HL-60/S4 (cell line): ENCODE measurements at regions not wholly inside any gene's neighbourhood (a gene's known extent, or its start where the extent isn't known, plus 50 kb on each side); places are given as distances from the start of the nearest gene placed in this dataset.

Source experiments
- in situ Hi-C: fragments of 300-500 bp; cut with MboI; formaldehyde crosslinking; loops from 2 replicates; pipeline ENCODE4 v1.14.3; 2022; ENCODE audit warnings: low sequenced_read_pairs

DNA sequence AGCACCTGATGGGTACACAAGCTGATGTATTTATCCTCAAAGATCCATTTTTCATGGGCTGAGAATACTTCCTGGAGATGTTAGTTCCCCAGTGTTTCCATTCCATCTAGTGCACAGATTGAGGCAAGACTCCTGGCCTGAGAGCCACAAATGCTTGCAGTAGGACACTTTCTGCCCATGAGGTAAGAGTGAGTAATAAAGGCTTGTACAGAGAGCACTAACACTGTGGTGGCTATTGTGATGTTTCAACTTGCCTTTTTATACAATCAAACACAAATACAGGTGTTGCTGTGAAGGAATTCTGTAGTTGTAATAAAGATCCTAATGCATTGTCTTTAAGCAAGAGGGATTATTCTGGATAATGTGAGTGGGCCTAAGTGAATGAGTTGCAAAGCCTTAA lies 186.1 kb upstream of the ADAMTS5 start:
- in situ Hi-C loops, result no loop called here

DNA sequence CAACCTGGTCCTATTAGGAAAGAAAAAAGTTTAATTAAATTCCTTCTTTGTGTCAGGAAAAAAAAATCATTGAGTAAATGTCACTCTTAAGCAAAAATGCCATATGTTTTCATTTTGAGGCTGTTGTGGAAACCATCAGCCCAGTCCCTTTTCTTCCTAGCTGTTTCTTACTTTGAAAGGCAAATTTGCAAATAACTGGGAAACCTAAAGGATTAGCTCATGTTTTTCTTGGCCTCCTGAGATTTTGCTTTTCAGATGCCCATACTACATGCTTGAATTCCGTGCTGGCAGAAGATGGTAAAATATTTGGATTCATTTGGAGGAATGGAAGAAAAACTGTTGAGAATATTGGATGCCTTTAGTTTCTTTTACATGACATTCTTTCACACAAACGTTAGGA lies 182.1 kb upstream of the ADAMTS5 start:
- in situ Hi-C loops, result no loop called here

DNA sequence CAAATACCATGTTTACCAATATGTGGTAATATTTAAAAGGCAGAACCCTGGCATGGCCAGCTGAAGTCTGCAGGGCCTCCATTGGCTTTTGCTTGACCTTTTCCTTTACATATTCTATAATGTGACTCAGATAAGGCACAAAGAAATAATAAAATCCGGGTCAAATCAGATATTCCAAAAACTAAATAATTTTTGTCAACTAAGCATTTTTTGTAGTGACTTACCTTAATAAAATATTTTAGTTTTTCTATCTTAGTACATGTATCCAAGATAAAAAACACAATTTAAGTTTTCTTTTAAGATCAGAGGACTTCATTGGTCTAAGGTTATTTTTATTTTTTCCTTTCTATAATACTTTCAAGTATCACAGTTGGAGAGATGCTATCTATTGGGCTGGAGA lies 179.4 kb upstream of the ADAMTS5 start:
- in situ Hi-C loops, result no loop called here

DNA sequence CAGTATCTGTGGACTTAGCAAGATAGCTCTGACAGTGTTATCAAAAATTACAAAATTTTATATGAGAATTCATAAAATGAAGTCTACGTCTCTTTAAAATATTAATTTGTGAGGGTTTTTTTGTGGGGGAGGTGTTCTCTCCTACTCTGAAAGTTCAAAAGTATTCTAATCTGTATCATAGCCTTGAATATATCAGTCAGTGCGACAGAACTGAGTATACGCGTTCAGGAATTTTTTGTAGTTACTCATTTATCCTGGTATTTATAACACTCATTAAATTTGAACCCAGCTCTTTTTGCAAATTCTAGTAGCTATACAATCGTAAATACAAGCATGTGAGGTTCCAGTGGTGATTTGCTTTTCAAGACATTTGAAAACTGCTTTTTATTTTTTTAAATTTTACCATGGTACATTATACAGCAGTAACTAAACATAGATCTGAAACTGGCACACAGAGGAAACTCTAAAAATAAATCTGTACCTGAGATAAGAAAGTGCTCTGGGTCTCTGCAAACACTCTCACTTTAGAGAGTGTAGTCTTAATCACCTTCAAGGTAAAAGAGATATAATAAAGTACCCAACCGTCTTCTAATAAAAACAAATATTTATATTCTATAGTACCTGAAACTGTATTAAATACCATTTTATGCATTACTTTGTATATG lies 178.4 kb upstream of the ADAMTS5 start:
- in situ Hi-C loops, result no loop called here

DNA sequence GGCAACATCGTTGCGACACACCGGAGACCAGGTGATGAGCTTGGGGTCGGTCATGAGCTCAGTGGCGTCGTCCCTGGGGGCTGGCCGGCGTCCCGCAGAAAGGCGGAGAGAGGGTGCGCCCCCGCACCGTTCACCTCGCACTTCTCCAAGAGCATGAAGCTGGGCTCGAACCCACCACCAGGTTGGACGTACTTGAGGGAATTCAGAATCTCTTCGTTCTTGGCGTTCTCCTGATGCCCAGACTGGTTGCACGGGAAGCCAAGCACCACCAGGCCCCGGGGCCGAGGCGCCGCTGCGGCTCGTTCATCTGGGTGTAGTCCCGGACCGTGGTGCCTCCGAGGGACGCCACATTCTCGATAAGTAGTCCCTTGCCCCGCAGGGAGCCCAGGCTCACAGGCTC lies 176.6 kb upstream of the ADAMTS5 start:
- in situ Hi-C loops, result no loop called here

DNA sequence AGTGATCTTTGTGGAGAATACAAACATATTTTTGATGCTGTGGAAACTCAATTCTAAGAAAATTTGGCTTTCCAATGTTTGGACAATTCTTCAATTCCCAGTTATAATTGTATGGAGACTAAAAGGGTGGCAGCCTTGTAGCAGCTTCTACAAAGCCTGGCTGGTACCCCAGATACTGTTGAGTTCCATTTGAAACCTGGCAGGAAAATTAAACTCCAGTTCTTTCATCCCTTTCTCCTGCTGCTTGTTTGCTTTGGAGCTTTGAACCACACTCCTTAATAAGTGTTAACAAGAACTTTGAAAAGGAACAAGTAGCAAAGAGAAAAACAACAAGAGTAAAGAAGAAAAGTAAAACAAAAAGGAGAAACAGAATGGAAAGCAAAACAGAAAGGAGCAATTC lies 172.6 kb upstream of the ADAMTS5 start:
- in situ Hi-C loops, result no loop called here

DNA sequence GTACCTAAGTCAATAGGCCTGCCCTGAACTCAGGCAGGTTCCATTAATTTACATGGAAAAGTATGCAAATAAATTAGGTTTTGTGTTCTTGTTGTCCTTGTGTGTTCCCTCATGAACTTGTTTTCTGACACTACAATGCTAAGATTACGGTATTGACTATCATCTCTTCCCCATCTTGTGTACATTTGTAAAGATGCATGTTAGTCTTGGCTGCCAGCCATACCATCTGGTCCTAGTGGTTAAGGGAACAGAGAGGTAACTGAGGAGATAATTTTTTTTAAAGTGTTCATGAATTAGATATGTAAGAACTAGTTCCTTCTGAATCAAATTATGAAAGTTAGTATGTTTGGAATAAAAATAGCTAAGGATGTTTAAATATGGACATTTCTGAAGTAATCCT lies 167.6 kb upstream of the ADAMTS5 start:
- in situ Hi-C loops, result no loop called here

DNA sequence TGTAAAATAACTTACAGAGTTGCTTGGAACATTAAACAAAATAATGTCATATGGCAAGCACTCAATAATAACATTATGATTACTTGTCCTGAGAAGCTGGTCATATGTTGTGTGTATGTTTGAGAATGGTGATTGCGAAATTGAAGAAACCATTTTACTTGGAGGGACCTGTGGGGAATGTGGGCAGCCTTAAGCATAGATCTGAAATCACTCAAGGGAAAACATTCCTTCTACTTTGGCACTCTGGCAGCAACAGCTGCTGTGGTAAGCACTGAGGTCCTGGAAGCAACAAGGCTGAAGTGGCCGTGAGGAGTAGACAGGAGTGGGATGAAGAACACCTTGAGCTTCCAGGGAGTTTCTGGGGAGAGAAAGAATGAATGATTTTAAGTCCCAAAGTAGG lies 165.4 kb upstream of the ADAMTS5 start:
- in situ Hi-C loops, result no loop called here

DNA sequence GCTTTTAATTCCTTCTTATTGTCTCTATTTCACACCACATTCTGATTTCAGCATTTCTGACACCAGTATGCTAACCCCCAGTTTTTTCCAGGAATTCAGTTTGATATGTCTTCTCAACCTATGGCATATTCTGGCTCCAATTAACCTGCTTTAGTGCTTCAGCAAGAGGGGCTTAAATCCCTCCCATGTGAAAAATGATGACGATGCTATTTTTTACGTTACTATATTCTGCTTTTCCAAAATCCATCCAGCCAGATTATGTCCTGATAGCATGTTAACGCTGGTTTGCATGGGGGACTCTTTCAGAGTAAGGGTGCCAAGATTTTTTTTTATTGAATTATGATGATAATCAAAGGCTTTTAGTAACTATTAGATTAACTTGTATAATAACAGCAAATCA lies 163.3 kb upstream of the ADAMTS5 start:
- in situ Hi-C loops, result no loop called here

DNA sequence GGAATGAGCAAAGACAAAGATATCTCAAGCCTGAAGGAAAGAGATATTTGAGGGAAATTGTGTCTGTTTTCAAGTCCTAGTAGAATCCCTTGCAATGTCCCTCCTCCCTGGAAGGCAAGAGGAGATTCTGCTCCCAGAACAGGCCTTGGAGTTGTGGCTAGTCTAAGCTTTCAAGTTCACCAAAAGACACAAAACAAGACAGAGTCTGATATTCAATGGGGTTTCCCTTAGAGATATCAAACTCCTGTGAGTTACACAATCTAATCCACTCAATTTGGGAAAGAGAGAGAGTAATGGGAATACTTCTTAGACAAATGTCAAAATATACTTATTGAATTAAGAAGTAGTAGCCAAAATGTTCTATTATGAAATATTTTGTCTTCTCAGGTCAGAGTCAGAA lies 162.8 kb upstream of the ADAMTS5 start:
- in situ Hi-C loops, result no loop called here

DNA sequence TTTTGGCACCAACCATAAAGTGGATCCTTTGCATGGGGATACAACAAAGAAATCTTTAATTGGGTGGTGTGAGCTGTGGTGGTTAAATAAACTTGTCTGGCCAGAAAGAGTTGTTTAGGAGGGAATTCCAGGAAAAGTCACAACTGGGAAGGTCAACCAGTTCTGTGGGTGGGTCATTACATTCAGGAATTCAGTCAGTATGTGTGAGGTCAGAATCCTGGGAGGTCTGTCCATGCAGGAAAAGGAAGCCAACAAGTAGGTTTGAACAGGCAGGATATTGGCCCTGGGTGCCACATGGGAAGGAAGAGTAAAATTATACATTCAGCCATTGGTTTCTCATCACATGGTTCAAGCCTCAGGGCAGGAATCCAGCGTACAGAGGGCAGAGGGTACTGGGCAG lies 162.3 kb upstream of the ADAMTS5 start:
- in situ Hi-C loops, result no loop called here

DNA sequence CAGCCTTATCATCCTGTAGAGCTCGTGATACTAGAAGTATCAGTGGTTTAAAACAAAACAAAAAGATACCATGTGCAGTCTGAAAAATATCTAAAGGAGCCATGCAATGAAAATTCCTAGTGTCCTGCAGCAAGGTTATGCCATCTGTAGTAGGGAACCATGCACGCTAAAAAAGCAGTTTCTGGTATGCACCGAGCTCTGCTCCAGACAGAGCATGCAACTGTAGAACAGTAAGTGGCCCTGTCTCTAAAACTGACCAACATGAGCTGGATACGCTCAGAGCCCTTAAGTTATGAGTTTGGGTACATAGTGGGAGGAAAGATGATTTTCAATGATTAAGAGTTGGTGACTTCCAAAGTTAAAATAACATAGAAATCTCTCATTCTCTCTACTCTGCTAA lies 159.3 kb upstream of the ADAMTS5 start:
- in situ Hi-C loops, result no loop called here

DNA sequence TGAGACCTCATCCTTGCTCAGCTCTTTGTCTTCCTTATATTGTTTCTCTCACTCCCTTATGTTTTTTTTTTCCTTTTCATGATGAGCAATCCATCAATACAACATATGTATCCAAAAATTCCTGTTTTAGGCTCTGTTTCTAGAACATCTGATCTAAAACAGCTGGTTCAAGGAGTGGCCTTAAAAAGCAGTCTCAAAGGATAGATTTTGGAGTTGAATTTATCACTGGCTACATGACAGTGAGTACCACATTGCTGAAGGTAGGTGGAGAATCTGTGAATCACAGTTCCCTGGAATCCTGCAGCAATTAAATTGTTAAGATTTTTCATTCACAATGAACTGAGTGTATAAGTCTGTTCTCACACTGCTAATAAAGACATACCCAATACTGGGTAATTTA lies 155.8 kb upstream of the ADAMTS5 start:
- in situ Hi-C loops, result no loop called here

DNA sequence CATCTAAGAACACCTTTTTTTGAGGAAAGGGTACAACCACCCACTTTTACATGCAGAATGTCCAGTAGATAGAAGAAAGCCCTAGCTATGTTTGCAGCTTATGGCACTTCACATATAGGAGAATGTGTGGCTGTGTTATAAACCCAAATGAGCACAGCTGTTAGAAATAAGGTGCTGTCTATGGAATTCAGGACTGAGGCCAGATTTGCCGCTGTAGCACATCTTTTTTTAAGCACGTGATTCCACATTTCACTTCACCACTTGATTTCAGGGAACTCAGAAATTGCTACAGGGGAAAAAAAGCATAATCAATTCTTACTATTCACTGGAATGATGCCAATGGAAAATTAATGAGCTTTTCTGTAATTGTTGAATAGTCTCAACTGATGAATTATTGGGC lies 147.2 kb upstream of the ADAMTS5 start:
- in situ Hi-C loops, result no loop called here

DNA sequence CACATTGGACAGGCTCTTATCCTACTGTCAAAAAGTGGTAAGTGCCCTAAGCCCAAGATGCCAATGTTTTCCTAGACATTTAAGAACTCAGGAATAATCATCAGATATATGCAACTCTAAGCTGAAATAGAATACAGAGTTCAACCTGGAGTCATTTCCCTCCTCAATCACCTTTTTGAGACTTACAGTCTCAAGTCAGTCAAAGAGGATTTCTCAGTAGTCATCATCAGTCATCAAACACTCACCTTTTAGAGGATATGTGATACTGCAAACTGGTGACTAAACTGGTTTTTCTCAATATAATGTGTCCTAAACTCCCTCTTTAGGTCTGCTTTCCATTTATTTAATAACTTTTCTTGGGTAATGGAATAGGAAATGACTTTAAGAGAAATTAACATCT lies 145.3 kb upstream of the ADAMTS5 start:
- in situ Hi-C loops, result no loop called here

DNA sequence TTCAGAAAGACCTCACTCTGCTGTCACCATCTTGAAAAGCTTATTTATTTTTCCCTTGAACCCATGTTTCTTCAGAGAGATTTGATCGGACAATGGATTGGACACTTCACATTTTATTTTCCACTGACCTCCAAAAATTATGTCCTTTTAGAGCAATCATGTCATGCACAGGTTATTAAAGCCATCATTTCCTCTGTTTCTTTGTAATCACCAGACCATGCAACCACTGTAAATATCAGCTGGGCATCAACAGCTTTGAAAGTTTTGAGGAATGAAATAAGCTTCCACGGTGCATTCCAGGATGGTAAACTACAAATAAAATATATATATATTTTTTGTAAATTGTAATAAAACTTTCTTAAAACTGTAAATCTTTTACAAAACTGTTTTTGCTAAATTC lies 144.1 kb upstream of the ADAMTS5 start:
- in situ Hi-C loops, result no loop called here

DNA sequence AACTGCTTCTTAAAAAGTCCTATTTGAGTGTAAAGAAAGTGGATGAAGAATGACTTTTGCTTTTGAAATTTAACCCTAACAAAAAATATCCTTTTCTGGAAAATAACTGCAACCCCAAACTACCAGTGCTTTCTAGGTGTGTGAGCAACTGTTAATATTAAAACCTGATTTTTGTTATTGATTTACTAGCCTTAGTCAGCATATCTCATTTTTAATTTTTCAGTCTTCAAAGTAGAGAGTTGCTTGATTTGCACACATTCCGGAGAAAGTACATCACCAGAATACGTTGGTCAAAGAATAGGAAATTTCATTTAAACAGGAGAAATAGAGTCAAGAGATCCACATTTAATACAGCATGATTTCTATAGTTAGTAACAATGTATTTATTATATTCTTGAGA lies 141.8 kb upstream of the ADAMTS5 start:
- in situ Hi-C loops, result no loop called here

DNA sequence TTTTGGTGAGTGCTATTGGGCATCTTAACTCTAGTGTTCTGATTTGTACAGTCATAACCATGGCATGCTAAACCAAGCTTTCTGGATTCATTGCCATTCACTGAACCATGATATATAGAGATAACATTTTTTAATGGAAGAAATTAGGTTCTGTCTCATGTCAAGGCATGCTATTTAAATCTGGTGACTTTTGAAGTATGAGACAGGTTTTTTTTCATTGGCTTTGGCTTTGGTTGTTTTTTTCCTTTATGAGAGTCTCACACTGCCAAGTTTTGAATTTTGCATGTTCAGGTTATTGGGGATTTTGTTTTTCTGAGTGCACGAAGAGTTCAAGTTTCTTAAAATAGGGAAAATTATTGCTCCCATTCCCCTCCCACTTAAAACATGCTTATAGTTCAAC lies 141.3 kb upstream of the ADAMTS5 start:
- in situ Hi-C loops, result no loop called here

DNA sequence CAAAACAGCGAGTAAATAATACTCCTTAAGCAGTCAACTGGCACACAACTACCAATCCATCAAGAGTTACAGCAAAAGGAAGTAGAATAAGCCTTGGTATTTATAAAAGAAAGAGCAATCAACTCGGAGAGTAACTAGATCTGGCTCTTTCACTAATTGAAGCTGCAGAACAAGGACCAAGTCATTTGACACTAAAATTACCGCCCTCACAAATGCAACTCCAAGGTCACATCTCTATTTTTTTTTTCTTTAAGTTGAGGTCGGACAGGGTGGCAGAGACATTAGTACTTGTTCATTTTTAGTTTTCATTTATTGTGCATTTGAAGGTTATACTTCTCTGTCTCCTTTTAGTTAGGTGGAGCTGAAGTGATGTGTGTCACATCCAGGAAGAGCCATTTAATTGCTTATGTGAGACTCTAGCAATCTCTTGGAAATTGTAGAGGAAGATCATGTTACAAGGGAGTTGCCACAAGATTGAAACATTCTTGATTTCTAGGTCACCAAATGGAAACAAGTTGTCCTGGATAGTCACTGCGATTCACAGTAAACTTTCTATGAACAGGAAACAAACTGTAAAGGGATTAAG lies 138.1 kb upstream of the ADAMTS5 start:
- in situ Hi-C loops, result no loop called here

DNA sequence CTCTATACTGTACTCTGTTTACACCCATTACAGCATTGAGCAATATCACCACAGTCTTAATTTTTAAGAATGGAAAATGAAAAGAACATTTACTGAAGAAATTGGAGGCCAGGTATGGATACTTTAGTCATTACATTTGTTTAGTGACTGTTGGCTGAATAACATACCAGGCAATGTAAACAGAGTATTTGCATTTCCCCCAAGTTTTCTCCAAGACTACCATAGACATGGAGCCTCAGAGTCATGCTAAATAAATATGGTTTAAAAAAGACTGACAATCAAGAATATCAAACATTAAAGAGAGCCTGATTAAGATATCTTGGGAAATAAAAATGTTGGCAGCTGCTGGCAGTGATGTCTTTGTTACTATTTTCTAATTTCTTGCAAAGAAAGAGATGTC lies 136.9 kb upstream of the ADAMTS5 start:
- in situ Hi-C loops, result no loop called here

DNA sequence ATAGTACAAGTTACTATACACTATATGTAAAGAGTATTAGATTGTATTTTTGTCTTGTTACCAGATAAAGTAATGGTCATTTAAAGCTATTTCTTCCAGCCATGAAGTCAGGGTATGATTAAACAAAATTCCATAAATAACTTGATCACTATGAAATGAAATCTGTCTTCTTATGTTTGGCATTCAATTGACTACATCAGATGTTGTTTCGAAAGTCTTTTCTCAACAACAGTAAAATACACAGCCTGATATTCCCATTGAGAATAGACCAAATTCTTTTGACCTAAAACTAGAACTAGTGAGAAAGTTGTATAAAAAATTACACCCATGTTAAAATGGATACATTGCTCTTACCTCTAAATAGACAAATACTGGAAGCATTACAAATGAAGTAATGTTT lies 134.6 kb upstream of the ADAMTS5 start:
- in situ Hi-C loops, result no loop called here

DNA sequence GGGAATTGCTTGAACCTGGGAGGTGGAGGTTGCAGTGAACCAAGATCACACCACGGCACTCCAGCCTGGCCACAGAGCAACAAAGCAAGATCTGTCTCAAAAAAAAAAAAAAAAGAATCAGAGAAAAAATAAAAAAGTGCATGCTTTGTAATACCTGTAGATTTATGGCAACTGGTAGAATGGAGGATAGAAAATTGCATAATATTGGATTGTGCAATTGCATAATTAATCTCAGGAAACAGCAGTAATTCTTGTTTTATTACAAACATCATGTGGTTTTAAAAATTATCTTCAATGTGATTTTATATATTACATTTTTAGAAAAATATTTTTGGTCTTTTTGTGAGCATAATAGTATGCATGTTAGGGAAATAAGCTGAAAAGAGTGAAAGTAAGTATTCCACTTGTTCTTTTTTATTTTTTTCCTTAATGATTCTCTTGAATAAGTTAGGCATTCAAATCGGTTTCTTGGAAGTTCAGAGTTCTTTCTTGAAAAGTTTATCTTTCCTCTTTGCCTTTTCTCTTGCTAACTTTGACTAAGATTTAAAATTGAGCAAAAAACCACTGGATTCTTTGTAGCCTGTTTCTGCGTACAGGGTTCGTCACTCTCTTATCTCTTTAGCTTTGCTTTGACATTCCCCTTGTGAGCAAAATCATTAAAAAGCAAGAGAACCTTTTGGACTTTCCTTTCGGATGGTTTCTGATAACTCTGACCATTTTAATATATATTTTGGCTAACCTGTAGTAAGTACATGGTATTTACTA lies 127.5 kb upstream of the ADAMTS5 start:
- in situ Hi-C loops, result no loop called here

DNA sequence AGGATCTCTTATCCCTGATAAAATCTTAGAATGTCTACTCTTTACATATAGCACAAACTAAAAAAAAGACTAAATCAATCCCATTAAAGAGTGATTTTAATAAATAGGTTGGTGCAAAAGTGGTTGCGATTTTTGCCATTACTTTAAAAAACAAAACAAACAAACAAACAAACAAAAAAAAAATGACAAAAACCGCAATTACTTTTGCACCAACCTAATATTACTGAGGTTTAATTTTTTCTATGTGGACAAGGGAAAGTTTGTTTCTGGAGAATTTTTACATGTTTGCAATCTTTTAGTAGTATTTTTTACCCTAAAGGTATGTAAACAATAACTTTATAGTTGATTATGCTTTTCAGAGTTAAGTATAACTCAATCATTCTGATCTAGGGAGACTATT lies 119.7 kb upstream of the ADAMTS5 start:
- in situ Hi-C loops, result no loop called here
